Skeletal muscle satellite cell (primary cell): ENCODE measurements at regions not wholly inside any gene's neighbourhood (a gene's known extent, or its start where the extent isn't known, plus 50 kb on each side); places are given as distances from the start of the nearest gene placed in this dataset.

ENCODE experiments used
- H3K27me3 ChIP-seq: 2 replicates; pipeline ENCODE4 v1.7.0; 2013; ENCODE audit warnings: low read length; ENCODE audit not compliant: control insufficient read depth, insufficient read depth
- H3K36me3 ChIP-seq: 2 replicates; pipeline ENCODE4 v1.7.0; 2013; ENCODE audit warnings: mild to moderate bottlenecking, control low read depth, low read length; ENCODE audit not compliant: insufficient read depth
- H3K4me1 ChIP-seq: 2 replicates; pipeline ENCODE4 v1.7.0; 2013; ENCODE audit warnings: low read length; ENCODE audit not compliant: control insufficient read depth, insufficient read depth
- H3K4me2 ChIP-seq: 2 replicates; pipeline ENCODE4 v1.7.0; 2013; ENCODE audit warnings: mild to moderate bottlenecking, low read length
- H3K4me3 ChIP-seq: 2 replicates; pipeline ENCODE4 v1.7.0; 2013; ENCODE audit warnings: low read length
- H3K9ac ChIP-seq: 2 replicates; pipeline ENCODE4 v1.7.0; 2013; ENCODE audit warnings: mild to moderate bottlenecking, low read depth, low read length, moderate library complexity
- H3K9me3 ChIP-seq: replicated peaks from 2 replicates; pipeline ENCODE4 v1.7.0; 2013; ENCODE audit warnings: mild to moderate bottlenecking, control low read depth, low read length

- Histone ChIP-seq H3K4me1 (no peaks in the 10 kb centered on the region), H3K4me3 (no peak overlapping the region), H3K9me3 (peaks cover 2% of the 10 kb centered on the region), H3K36me3 (no peaks in the 10 kb centered on the region), H3K27me3 (no peaks in the 10 kb centered on the region), H3K4me2 (no peak overlapping the region), H3K9ac (no peak overlapping the region)
These were observed 868.9 kb downstream of the PDHA2 start for GRCh38 chr4:96708766-96709165.

- H3K36me3 ChIP-seq: no peaks in the 10 kb centered on the region
- H3K4me1 ChIP-seq: no peaks in the 10 kb centered on the region
- no peak overlapping the region for H3K9ac ChIP-seq
- no peaks in the 10 kb centered on the region for H3K27me3 ChIP-seq
- H3K4me2 ChIP-seq: no peak overlapping the region
- peaks cover 2% of the 10 kb centered on the region for H3K9me3 ChIP-seq
- H3K4me3 ChIP-seq: no peak overlapping the region
These were observed 873.5 kb downstream of the PDHA2 start for GRCh38 chr4:96713271-96713850.

GRCh38 chr4:96729641-96730040 lies 889.7 kb downstream of the PDHA2 start:
- no peak overlapping the region for H3K4me2 ChIP-seq
- H3K9me3 ChIP-seq: no peaks in the 10 kb centered on the region
- H3K4me1 ChIP-seq: no peaks in the 10 kb centered on the region
- H3K36me3 ChIP-seq: no peaks in the 10 kb centered on the region
- H3K27me3 ChIP-seq: no peaks in the 10 kb centered on the region
- no peak overlapping the region for H3K9ac ChIP-seq
- H3K4me3 ChIP-seq: no peak overlapping the region

GRCh38 chr4:96730432-96730831 lies 890.5 kb downstream of the PDHA2 start:
- no peaks in the 10 kb centered on the region for H3K9me3 ChIP-seq
- no peaks in the 10 kb centered on the region for H3K4me1 ChIP-seq
- no peaks in the 10 kb centered on the region for H3K27me3 ChIP-seq
- H3K4me2 ChIP-seq: no peak overlapping the region
- no peak overlapping the region for H3K9ac ChIP-seq
- no peak overlapping the region for H3K4me3 ChIP-seq
- no peaks in the 10 kb centered on the region for H3K36me3 ChIP-seq

- H3K4me3 ChIP-seq: no peak overlapping the region
- H3K9me3 ChIP-seq: no peaks in the 10 kb centered on the region
- no peak overlapping the region for H3K4me2 ChIP-seq
- H3K4me1 ChIP-seq: no peaks in the 10 kb centered on the region
- no peaks in the 10 kb centered on the region for H3K27me3 ChIP-seq
- H3K36me3 ChIP-seq: no peaks in the 10 kb centered on the region
- H3K9ac ChIP-seq: no peak overlapping the region
These were observed 896.5 kb downstream of the PDHA2 start for GRCh38 chr4:96736352-96736889.

- no peaks in the 10 kb centered on the region for H3K27me3 ChIP-seq
- H3K9me3 ChIP-seq: peaks cover 8% of the 10 kb centered on the region
- H3K9ac ChIP-seq: no peak overlapping the region
- no peak overlapping the region for H3K4me2 ChIP-seq
- H3K4me1 ChIP-seq: no peaks in the 10 kb centered on the region
- H3K36me3 ChIP-seq: no peaks in the 10 kb centered on the region
- H3K4me3 ChIP-seq: no peak overlapping the region
These were observed 899.2 kb downstream of the PDHA2 start for GRCh38 chr4:96739101-96739500.

GRCh38 chr4:96742332-96743014 lies 902.6 kb downstream of the PDHA2 start:
- H3K36me3 ChIP-seq: no peaks in the 10 kb centered on the region
- H3K27me3 ChIP-seq: no peaks in the 10 kb centered on the region
- H3K4me3 ChIP-seq: no peak overlapping the region
- no peak overlapping the region for H3K4me2 ChIP-seq
- no peak overlapping the region for H3K9ac ChIP-seq
- H3K9me3 ChIP-seq: peaks cover 8% of the 10 kb centered on the region
- H3K4me1 ChIP-seq: no peaks in the 10 kb centered on the region

- no peaks in the 10 kb centered on the region for H3K4me1 ChIP-seq
- no peak overlapping the region for H3K4me3 ChIP-seq
- H3K27me3 ChIP-seq: no peaks in the 10 kb centered on the region
- peaks cover 8% of the 10 kb centered on the region for H3K9me3 ChIP-seq
- H3K36me3 ChIP-seq: no peaks in the 10 kb centered on the region
- no peak overlapping the region for H3K4me2 ChIP-seq
- no peak overlapping the region for H3K9ac ChIP-seq
These were observed 904.8 kb downstream of the PDHA2 start for GRCh38 chr4:96744676-96745075.

GRCh38 chr4:96753216-96753615 lies 913.3 kb downstream of the PDHA2 start:
- no peak overlapping the region for H3K4me3 ChIP-seq
- H3K36me3 ChIP-seq: no peaks in the 10 kb centered on the region
- peaks cover 3% of the 10 kb centered on the region for H3K9me3 ChIP-seq
- no peak overlapping the region for H3K9ac ChIP-seq
- H3K27me3 ChIP-seq: no peaks in the 10 kb centered on the region
- H3K4me1 ChIP-seq: no peaks in the 10 kb centered on the region
- H3K4me2 ChIP-seq: no peak overlapping the region

GRCh38 chr4:96755569-96756484 lies 915.9 kb downstream of the PDHA2 start:
- Histone ChIP-seq H3K36me3 (no peaks in the 10 kb centered on the region), H3K4me1 (no peaks in the 10 kb centered on the region), H3K9ac (no peak overlapping the region), H3K27me3 (no peaks in the 10 kb centered on the region), H3K4me3 (no peak overlapping the region), H3K4me2 (no peak overlapping the region), H3K9me3 (peaks cover 3% of the 10 kb centered on the region)

GRCh38 chr4:96756584-96756983 lies 916.7 kb downstream of the PDHA2 start:
- Histone ChIP-seq H3K9ac (no peak overlapping the region), H3K27me3 (no peaks in the 10 kb centered on the region), H3K4me1 (no peaks in the 10 kb centered on the region), H3K4me3 (no peak overlapping the region), H3K36me3 (no peaks in the 10 kb centered on the region), H3K9me3 (peaks cover 3% of the 10 kb centered on the region), H3K4me2 (no peak overlapping the region)
